Caco-2 (cell line): ENCODE measurements at regions not wholly inside any gene's neighbourhood (a gene's known extent, or its start where the extent isn't known, plus 50 kb on each side); places are given as distances from the start of the nearest gene placed in this dataset.
"Not testable (repeated sequence)": the region's sequence is repeated elsewhere in the genome, so short reads cannot be mapped to it uniquely, and the experiment has no call there.

Experiments used
- BruUV-seq: library from RNA; stranded (reverse); fragments of 400-500 nt; replicated peaks from 2 replicates; lab custom pipeline; 2021; lab: Mats Ljungman, UMichigan
- CTCF ChIA-PET: fragments of 300-600 bp; sonication (Branson Sonifier 250); formaldehyde crosslinking; loops from one replicate; lab custom pipeline; 2022; ENCODE audit warnings: antibody characterized with exemption; lab: Charles Lee
- POLR2A ChIA-PET: fragments of 300-600 bp; sonication (Branson Sonifier 250); formaldehyde crosslinking; loops from one replicate; lab custom pipeline; 2022; ENCODE audit warnings: antibody characterized with exemption; lab: Charles Lee
- DNase-seq, 2 experiments: peaks; one replicate each; pipeline versions ENCODE4 v3.0.0 to v3.0.0-alpha.2; 2020 to 2022
- H3K27me3 ChIP-seq: replicated peaks from 2 replicates; pipeline ENCODE4 v1.6.0; 2011; ENCODE audit warnings: low read length; ENCODE audit not compliant: control insufficient read depth, insufficient read depth
- H3K36me3 ChIP-seq: 2 replicates; pipeline ENCODE4 v1.5.1; 2011; ENCODE audit warnings: low read length; ENCODE audit not compliant: control insufficient read depth, insufficient read depth
- H3K4me1 ChIP-seq: fragments of 250-450 bp; sonication (Bioruptor Pico); 2 replicates; pipeline ENCODE4 v1.5.1; 2020; ENCODE audit warnings: mild to moderate bottlenecking
- H3K4me3 ChIP-seq: 2 replicates; pipeline ENCODE4 v1.5.1; 2011; ENCODE audit warnings: low read depth, mild to moderate bottlenecking, control low read depth, low read length
- H3K9me3 ChIP-seq: fragments of 250-450 bp; sonication (Bioruptor Pico); 2 replicates; pipeline ENCODE4 v1.5.1; 2020; ENCODE audit warnings: mild to moderate bottlenecking, moderate library complexity
- H3K27ac Mint-ChIP-seq: one replicate; pipeline ENCODE4 v1.8.0; 2022; ENCODE audit warnings: mixed read lengths; ENCODE audit not compliant: unreplicated experiment
- H3K27me3 Mint-ChIP-seq: one replicate; pipeline ENCODE4 v1.8.0; 2022; ENCODE audit warnings: mixed read lengths; ENCODE audit not compliant: insufficient read depth, unreplicated experiment
- H3K36me3 Mint-ChIP-seq: one replicate; pipeline ENCODE4 v1.8.0; 2022; ENCODE audit warnings: mild to moderate bottlenecking, mixed read lengths; ENCODE audit not compliant: insufficient read depth, unreplicated experiment
- H3K4me1 Mint-ChIP-seq: one replicate; pipeline ENCODE4 v1.8.0; 2022; ENCODE audit warnings: low read depth, mixed read lengths; ENCODE audit not compliant: unreplicated experiment
- H3K4me3 Mint-ChIP-seq: one replicate; pipeline ENCODE4 v1.8.0; 2022; ENCODE audit warnings: mild to moderate bottlenecking, moderate library complexity, mixed read lengths; ENCODE audit not compliant: unreplicated experiment
- H3K9me3 Mint-ChIP-seq: one replicate; pipeline ENCODE4 v1.8.0; 2022; ENCODE audit warnings: mixed read lengths; ENCODE audit not compliant: unreplicated experiment
- CTCF ChIP-seq, 2 experiments: fragments of 200-600 bp in 1 of 2; IDR thresholded peaks; 1 replicate in 1 of 2; 2 replicates in 1 of 2; pipeline versions ENCODE4 v1.5.1 to v1.8.0; 2011 to 2022; ENCODE audit warnings: antibody characterized with exemption in 1 of 2, control low read depth in 1 of 2, inconsistent platforms in 1 of 2, low read depth in 1 of 2, low read length in 1 of 2, mild to moderate bottlenecking in 1 of 2, moderate library complexity in 1 of 2; ENCODE audit not compliant: insufficient read depth in 1 of 2, severe bottlenecking in 1 of 2, unreplicated experiment in 1 of 2
- intact Hi-C: fragments of 100-400 bp; cut with micrococcal nuclease; formaldehyde crosslinking; loops from one replicate; pipeline ENCODE4 v1.10.0; 2022; ENCODE audit not compliant: unreplicated experiment

GRCh38 chr1:189131576-189131975 lies 1346.1 kb downstream of the BRINP3 start:
- H3K4me3 Mint-ChIP-seq: no peak overlapping the region
- POLR2A ChIA-PET: no interaction called here

GRCh38 chr1:189139748-189140147 lies 1337.9 kb downstream of the BRINP3 start:
- not testable (repeated sequence) for H3K27ac Mint-ChIP-seq

More at GRCh38 chr1:189131576-189131975, 1346.1 kb downstream of the BRINP3 start:
- no peaks in the 10 kb centered on the region for H3K4me1 ChIP-seq
- H3K36me3 ChIP-seq: no peaks in the 10 kb centered on the region
- CTCF ChIA-PET: no interaction called here
- no TSS peak for BruUV-seq
- TF ChIP-seq CTCF (IDR thresholded peaks at IDR 0.05; ENCODE audit: insufficient read depth in 1 of 2, low read depth in 1 of 2, low read length in 1 of 2, severe bottlenecking in 1 of 2, unreplicated experiment in 1 of 2): no peak
- intact Hi-C loops: no loop called here
- Mint-ChIP-seq H3K27me3 (no peaks in the 10 kb centered on the region), H3K27ac (no peak overlapping the region), H3K9me3 (no peaks in the 10 kb centered on the region), H3K36me3 (no peaks in the 10 kb centered on the region), H3K4me1 (no peaks in the 10 kb centered on the region)
- no peaks in the 10 kb centered on the region for H3K27me3 ChIP-seq
- DNase-seq: no peak
- H3K4me3 ChIP-seq: no peak overlapping the region
- H3K9me3 ChIP-seq: 0 out of 2 replicates have a peak, but pooled peaks cover 1% of the 10 kb centered on the region

GRCh38 chr1:189141056-189141455 lies 1336.6 kb downstream of the BRINP3 start:
- no TSS peak for BruUV-seq
- no peak for TF ChIP-seq CTCF (IDR thresholded peaks at IDR 0.05; ENCODE audit: insufficient read depth in 1 of 2, low read depth in 1 of 2, low read length in 1 of 2, severe bottlenecking in 1 of 2, unreplicated experiment in 1 of 2)
- Mint-ChIP-seq H3K27ac (no peak overlapping the region), H3K36me3 (no peaks in the 10 kb centered on the region), H3K4me1 (no peaks in the 10 kb centered on the region), H3K4me3 (no peak overlapping the region), H3K27me3 (no peaks in the 10 kb centered on the region), H3K9me3 (no peaks in the 10 kb centered on the region)
- Histone ChIP-seq H3K4me1 (no peaks in the 10 kb centered on the region), H3K4me3 (no peak overlapping the region), H3K36me3 (no peaks in the 10 kb centered on the region), H3K9me3 (no peaks in the 10 kb centered on the region), H3K27me3 (no peaks in the 10 kb centered on the region)
- CTCF ChIA-PET: no interaction called here
- POLR2A ChIA-PET: no interaction called here
- intact Hi-C loops: no loop called here
- DNase-seq: no peak

More at GRCh38 chr1:189139748-189140147, 1337.9 kb downstream of the BRINP3 start:
- CTCF ChIA-PET, H3K4me3 ChIP-seq, H3K4me3 Mint-ChIP-seq, H3K9me3 ChIP-seq, H3K36me3 ChIP-seq, H3K36me3 Mint-ChIP-seq, DNase-seq, BruUV-seq, intact Hi-C loops, H3K27me3 Mint-ChIP-seq, H3K9me3 Mint-ChIP-seq, H3K27me3 ChIP-seq, H3K4me1 ChIP-seq, H3K4me1 Mint-ChIP-seq, POLR2A ChIA-PET: not testable (repeated sequence)
